ENCODE measurements at regions not wholly inside any gene's neighbourhood (a gene's known extent, or its start where the extent isn't known, plus 50 kb on each side); places are given as distances from the start of the nearest gene placed in this dataset.

- no peak for DNase-seq
Observed at GRCh38 chr11:70863993-70864392, 388.4 kb downstream of the SHANK2 start.

DNA sequence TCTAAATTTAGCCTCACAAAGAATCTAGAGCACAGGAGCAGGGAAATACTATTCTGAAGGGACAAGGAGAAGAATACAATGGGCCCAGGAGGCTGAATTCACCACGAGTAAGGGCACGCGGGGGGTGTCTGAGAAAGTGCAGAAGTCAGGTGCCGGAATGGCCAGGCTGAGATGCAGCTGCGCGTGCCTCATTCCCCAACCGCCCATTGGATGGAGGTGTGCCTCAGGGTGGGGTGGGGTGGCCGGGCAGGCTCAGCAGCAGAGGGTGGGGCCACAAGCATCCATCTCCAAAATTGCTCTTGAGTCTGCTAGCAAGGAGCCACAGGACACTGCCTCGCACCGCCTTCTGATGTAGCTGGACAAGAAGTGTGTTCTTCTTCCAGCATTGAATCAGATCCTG is 387.0 kb downstream of the SHANK2 start:
- DNase-seq, result no peak

- no peak for DNase-seq
Observed at GRCh38 chr11:70866834-70867233, 385.5 kb downstream of the SHANK2 start.

DNA sequence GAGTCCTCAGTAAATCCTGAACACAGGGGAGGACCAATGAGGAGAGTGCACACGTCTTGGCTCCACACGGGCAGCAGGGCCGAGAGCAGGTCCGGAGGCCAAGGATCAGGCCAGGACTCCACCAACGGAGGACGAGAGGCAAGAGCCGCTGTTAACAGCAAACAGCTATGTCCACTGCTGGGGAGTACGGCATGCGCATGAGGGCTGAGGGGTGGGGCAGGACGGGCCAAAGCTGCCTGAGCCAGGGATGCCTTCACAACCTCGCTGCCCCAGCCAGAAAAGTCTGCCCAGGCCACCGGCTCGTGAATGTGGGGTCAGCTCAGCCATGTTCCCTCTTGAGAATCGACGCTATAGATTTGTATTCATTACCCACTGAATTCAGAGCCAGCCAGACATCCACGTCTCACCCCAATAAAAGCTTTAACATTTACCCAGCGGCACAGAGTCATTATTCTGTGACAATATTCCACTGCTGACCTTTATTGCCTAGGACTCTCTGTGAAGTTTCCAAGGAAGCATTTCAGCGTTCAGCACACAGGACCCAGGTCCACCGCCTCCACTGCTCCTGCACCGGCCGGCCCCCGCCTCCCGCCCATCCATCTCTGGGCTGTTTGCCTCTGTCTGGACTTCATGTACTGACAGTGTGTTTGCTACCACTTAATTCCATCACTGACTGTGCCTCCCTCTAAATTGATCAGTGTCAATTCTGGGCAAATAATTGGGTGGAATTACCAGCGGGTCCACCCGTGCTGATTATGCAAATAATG is 384.9 kb downstream of the SHANK2 start:
- no peak for DNase-seq

GRCh38 chr11:70868341-70868885 is 384.0 kb downstream of the SHANK2 start:
- no peak for DNase-seq

DNA sequence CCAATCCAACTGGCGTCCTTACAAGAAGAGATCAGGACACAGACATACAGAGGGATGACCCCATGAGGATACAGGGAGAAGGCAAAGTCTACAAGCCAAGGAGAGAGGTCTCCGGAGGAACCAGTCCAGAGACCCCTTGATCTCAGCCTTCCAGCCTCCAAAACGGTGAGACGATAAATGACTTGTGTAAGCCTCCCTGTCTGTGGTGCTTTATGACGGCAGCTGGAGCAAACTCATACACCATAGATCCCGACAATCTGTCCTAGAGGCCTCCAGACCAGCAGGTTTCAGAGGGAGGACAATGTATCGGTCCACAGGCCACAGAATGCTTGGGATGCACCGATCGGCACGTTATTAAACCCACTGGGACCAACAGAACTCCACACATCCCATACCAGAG is 383.3 kb downstream of the SHANK2 start:
- DNase-seq, result no peak

DNA sequence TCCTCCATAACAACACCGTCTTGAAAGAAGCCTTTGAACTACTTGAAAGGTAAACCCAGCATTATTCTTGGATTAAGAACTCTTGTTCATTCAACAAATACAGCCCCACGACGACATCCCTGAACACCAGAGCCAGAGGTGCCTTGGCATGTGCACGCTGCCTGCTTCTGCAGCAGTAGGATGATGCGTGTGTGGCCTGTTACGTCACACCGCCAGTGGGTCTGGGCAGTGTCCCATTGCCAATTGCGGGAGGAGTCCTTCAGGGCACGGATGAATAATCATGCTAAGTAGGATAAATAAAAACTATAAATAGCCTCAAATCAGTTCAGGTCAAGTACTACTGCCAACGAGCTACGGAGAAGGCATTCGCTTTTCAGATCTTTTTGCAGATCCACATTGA is 380.5 kb downstream of the SHANK2 start:
- DNase-seq, result no peak

GRCh38 chr11:70872299-70872698 is 380.1 kb downstream of the SHANK2 start:
- no peak for DNase-seq

DNA sequence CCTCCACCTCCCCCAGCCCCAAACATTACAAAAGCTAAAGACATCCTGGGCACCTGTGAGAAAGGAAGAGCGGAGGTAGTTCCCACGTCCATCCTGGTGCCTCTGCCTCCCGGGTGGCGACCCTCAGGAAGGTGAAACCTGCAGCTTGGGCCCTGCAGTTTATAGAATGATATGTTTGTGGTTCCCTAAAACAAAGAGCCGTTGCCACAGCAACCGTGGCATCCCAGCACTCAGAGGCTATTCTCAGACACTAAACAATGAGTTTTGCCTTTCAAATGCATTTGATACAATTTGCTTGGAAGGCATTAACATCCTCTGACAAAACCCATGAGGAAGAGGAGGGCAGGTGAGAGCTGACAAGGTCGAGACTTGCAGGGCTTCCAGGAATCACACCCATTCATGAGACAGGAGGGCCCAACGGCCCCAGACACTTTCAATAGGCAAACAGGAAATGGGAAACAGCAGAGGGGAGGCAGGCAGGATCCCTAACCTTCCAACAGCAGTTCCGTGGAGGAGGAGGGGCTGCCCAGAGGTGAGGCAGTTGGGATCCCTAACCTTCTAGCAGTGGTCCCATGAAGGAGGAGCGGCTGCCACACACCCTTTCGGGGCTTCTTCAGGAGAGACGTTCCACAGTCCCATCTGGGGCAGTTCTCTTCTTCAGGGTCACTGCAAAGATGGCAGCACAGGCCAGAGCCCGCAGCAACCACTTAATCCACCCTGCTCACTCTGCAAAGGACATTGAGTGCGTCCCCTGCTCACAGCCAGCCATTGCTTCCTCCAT is 379.2 kb downstream of the SHANK2 start:
- DNase-seq, result no peak

DNA sequence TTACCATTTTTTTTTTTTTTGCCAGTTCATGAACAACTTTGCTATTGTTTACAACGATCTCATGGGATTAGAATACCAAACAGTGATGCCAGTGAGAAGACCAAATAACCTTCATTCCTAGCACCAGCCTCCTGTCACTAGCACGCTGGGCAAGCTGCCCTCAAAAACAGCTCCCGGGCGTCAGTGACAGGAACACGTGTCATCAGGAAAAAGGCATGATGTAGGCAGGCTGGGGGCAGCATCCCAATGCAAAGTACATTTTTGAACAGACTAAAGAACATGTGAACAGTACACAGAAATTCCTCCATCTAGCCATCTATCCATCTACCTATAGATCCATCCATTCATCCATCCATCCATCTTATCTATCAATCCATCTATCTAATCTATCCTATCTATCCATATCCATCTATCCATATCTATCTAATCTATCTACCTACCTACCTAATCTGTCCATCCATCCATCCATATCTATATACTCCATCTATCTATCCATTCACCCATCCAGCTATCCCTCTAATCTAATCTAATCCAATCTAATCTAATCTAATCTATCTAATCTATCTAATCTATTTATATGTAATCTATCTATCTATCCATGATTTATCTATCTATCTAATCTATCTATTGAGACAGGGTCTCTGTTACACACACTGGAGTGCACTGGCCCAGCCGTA is 378.5 kb downstream of the SHANK2 start:
- no peak for DNase-seq

GRCh38 chr11:70876685-70877084 is 375.7 kb downstream of the SHANK2 start:
- no peak for DNase-seq

- DNase-seq, result no peak
Observed at GRCh38 chr11:70877151-70877550, 375.2 kb downstream of the SHANK2 start.

DNA sequence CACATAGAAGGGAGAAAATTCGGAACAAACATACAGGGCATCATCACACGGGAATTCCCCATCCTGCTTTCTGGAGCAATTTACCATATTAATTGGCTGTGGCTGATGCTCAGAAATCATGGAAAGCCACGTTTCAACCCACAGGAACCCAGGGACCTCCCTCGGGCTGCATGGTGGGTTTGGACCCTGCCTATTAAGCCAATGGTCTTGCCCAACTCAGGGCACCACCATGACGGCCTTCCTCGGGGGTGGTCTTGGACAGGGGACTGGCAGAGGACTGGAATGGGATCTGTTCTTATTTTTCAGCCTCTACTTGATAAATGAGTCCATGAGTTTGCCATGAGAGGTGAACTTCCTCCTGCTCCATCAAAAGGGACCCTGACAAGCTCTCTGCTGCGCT is 374.0 kb downstream of the SHANK2 start:
- DNase-seq, result no peak

- DNase-seq, result no peak
Observed at GRCh38 chr11:70879601-70880285, 372.6 kb downstream of the SHANK2 start.

DNA sequence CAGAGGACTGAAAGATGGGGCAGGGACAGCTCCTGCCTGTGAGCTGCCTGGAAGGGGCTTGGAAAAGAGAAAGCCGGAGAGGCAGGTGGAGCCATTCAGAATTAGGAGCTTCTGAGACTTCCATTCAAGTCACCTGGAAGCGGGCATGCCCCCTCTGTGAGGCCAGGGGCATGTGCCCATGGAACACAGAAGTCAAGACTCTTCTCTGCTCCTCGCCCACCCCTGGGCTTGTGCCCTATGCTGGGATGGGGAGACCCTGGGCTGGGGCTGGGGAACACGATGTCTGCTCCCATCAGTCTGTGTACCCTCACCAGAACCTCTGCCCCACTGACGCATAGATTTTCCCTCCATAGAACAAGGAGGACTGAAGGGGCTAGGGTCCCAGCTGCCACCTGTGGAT is 372.0 kb downstream of the SHANK2 start:
- DNase-seq, result no peak

- no peak for DNase-seq
Observed at GRCh38 chr11:70881948-70882715, 370.2 kb downstream of the SHANK2 start.

DNA sequence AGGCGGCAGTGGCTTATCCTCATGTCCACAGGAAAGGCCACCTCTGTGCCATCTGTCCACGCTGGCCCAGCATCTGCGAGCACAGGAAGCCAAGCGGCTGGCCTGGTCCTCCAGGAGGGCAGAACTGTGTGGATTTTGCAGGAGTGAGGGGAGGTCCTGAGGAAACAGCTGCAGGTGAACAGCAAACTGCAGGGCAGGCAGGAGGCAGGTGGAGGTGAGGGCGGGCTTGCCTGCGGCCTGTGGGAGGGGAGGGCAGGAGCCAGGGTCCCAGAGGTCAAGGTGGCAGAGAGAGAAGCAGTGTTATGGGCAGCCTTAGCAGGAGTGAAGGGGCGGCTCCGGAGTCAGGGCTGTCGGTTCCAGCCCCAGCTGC is 369.7 kb downstream of the SHANK2 start:
- no peak for DNase-seq

DNA sequence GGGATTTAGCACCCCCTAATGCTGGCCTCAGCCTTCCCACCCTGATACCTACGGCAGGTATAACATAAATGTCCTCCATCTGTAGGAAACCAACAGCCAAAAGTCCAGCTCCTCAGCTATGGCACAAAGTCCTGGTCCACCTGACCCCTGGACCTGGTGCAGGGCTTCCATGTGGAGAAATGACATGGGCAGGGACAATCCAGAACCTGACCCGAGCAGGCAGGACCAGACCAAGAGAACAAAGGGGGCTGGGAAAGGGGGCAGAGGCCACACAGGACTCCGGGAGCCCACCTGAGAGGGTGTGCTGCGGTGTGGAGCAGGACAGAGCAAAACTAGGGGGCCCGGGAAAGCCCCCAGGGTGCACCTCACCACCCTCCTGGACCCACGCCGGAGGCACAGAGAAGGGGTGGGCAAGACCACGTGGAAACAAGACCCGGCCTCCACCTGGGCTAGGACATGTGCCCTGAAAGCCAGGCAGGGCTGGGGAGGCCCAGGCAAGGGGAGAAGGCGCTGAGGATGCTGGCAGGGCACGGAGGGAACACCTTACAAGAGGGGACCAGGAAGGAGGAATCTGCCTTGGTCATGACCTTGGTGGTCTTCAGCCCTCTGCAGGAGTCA is 368.9 kb downstream of the SHANK2 start:
- DNase-seq, result no peak

- no peak for DNase-seq
Observed at GRCh38 chr11:70883973-70884623, 368.3 kb downstream of the SHANK2 start.

- no peak for DNase-seq
Observed at GRCh38 chr11:70885281-70886231, 366.8 kb downstream of the SHANK2 start.

Measured in stimulated activated CD4-positive, alpha-beta T cell treated with anti-CD3 and anti-CD28 coated beads, Interleukin-12 subunit alpha, Interleukin-12 subunit beta, amount 100 ng/mL, for 4 hours (primary cell).